ENCODE measurements at regions not wholly inside any gene's neighbourhood (a gene's known extent, or its start where the extent isn't known, plus 50 kb on each side); places are given as distances from the start of the nearest gene placed in this dataset.

GRCh38 chr3:176873261-176873660 is 324.0 kb downstream of the TBL1XR1 start:
- Mint-ChIP-seq H3K27ac (no peak overlapping the region; a peak in 1 of 7 replicates), H3K4me1 (peaks cover 5 to 10% of the 10 kb centered on the region in 2 experiments), H3K36me3 (ENCODE audit: insufficient read depth in 1 of 3, low read depth in 3 of 3) (peaks cover 5 to 21% (median 12%) of the 10 kb centered on the region in 3 experiments), H3K9me3 (peaks cover 6 to 21% of the 10 kb centered on the region in 2 experiments), H3K4me3 (no peak overlapping the region; a peak in 1 of 5 replicates), H3K27me3 (ENCODE audit: low read depth) (no peaks in the 10 kb centered on the region)
- no peak overlapping the region for H3K4ac ChIP-seq (ENCODE audit: low read depth, low read length)
- no peak overlapping the region for H4K8ac ChIP-seq (replicated peaks; ENCODE audit: insufficient read length, low read depth, low read length)
- no peak for DNase-seq
- no peaks in the 10 kb centered on the region for H3K27me3 ChIP-seq (ENCODE audit: insufficient read depth, low read length)
- H3K4me1 ChIP-seq (ENCODE audit: insufficient read depth, low read length): no peaks in the 10 kb centered on the region; the same call in 1 of the 2 replicates
- H3K79me1 ChIP-seq (ENCODE audit: insufficient read depth, low read depth, low read length, poor library complexity, severe bottlenecking): no peaks in the 10 kb centered on the region
- no peak overlapping the region for H3T11ph ChIP-seq (ENCODE audit: low read length)
- no peak overlapping the region for H3K27ac ChIP-seq (ENCODE audit: insufficient read length, low read depth, low read length)
- H2BK20ac ChIP-seq (ENCODE audit: low read depth, low read length, poor library complexity, severe bottlenecking): no peak overlapping the region
- WGBS (ENCODE audit: extremely low coverage, insufficient read length, low lambda C conversion rate): no CpG with 5 or more reads among the region's 1 CpG
- H3K14ac ChIP-seq (ENCODE audit: insufficient read depth, low read length): no peak overlapping the region
- H3K9me3 ChIP-seq (ENCODE audit: control insufficient read depth, low read depth, low read length): no peaks in the 10 kb centered on the region
- no peak overlapping the region for H2AFZ ChIP-seq (ENCODE audit: low read length)
- no peak overlapping the region for H2BK5ac ChIP-seq (ENCODE audit: insufficient read length, low read length)
- H4K91ac ChIP-seq (ENCODE audit: insufficient read length, low read depth, low read length): no peak overlapping the region
- H2BK120ac ChIP-seq (ENCODE audit: low read depth, low read length, poor library complexity, severe bottlenecking): no peak overlapping the region
- no peak for TF ChIP-seq CTCF (conservative IDR thresholded peaks at IDR 0.05)
- no peak overlapping the region for H2AK5ac ChIP-seq (ENCODE audit: insufficient read length, low read length)
- H4K5ac ChIP-seq (ENCODE audit: insufficient read length, low read depth, low read length): no peak overlapping the region
- no peak overlapping the region for H3K9ac ChIP-seq (ENCODE audit: extremely low read depth, insufficient read length, low read length)
- H3K56ac ChIP-seq (ENCODE audit: insufficient read length, low read depth, low read length): no peak overlapping the region
- no peaks in the 10 kb centered on the region for H3K79me2 ChIP-seq (ENCODE audit: insufficient read depth, low read length)
- H3K23me2 ChIP-seq (ENCODE audit: insufficient read length, low read depth, low read length, poor library complexity, severe bottlenecking): no peaks in the 10 kb centered on the region
- H3K23ac ChIP-seq (ENCODE audit: insufficient read length, low read depth, low read length): no peak overlapping the region
- no peak overlapping the region for H3K18ac ChIP-seq (ENCODE audit: insufficient read length, low read depth, low read length)
- H3K4me2 ChIP-seq (ENCODE audit: insufficient read depth, insufficient read length, low read length): no peak overlapping the region
- no peak overlapping the region for H2BK12ac ChIP-seq (ENCODE audit: insufficient read length, low read depth, low read length)
- no peak overlapping the region for H2BK15ac ChIP-seq (ENCODE audit: low read depth, low read length)
- no peaks in the 10 kb centered on the region for H4K20me1 ChIP-seq (ENCODE audit: control insufficient read depth, insufficient read depth, insufficient read length)

All from H9 (cell line).